Endothelial cell of umbilical vein (primary cell): ENCODE measurements at regions not wholly inside any gene's neighbourhood (a gene's known extent, or its start where the extent isn't known, plus 50 kb on each side); places are given as distances from the start of the nearest gene placed in this dataset.
"Not testable (repeated sequence)": the region's sequence is repeated elsewhere in the genome, so short reads cannot be mapped to it uniquely, and the experiment has no call there.

ENCODE experiments used
- BruUV-seq: library from RNA; stranded (reverse); fragments of 400-500 nt; replicated peaks from 2 replicates; lab custom pipeline; 2021; lab: Mats Ljungman, UMichigan
- CTCF ChIA-PET: fragments of 300-600, 350-600 bp; sonication (Branson Sonifier 250); formaldehyde crosslinking; loops from one replicate; lab custom pipeline; 2021; ENCODE audit warnings: antibody characterized with exemption, inconsistent platforms; lab: Charles Lee
- POLR2A ChIA-PET: fragments of 300-600, 350-600 bp; sonication (Branson Sonifier 250); formaldehyde crosslinking; loops from one replicate; lab custom pipeline; 2021; ENCODE audit warnings: antibody characterized with exemption, inconsistent platforms; lab: Charles Lee
- DNase-seq: peaks from one replicate; pipeline ENCODE4 v3.0.0-alpha.2; 2011; ENCODE audit warnings: low read depth, low spot score
- FAIRE-seq: peaks from 2 replicates; lab custom pipeline; 2011; peaks lifted over from hg19 to GRCh38; lab: Jason Lieb, UNC
- H2AFZ ChIP-seq: 2 replicates; pipeline ENCODE4 v1.6.0; 2012; ENCODE audit warnings: low read depth, low read length, control low read depth, inconsistent platforms
- H3K27ac ChIP-seq: 2 replicates; pipeline ENCODE4 v1.5.1; 2011; ENCODE audit warnings: low read depth, mild to moderate bottlenecking, control low read depth, low read length, moderate library complexity; ENCODE audit not compliant: insufficient read depth
- H3K27me3 ChIP-seq, 2 experiments: 2 replicates each; pipeline versions ENCODE4 v1.6.0 to v1.6.1; 2011; ENCODE audit warnings: low read length in 2 of 2, mixed read lengths in 1 of 2; ENCODE audit not compliant: control insufficient read depth in 2 of 2, insufficient read depth in 2 of 2
- H3K36me3 ChIP-seq, 2 experiments: 2 replicates in 1 of 2; 3 replicates in 1 of 2; pipeline ENCODE4 v1.5.1; 2011; ENCODE audit warnings: low read length in 2 of 2, mild to moderate bottlenecking in 1 of 2, moderate library complexity in 1 of 2; ENCODE audit not compliant: control insufficient read depth in 2 of 2, insufficient read depth in 2 of 2; ENCODE audit errors: extremely low read depth in 1 of 2
- H3K4me1 ChIP-seq: 3 replicates; pipeline ENCODE4 v1.5.1; 2011; ENCODE audit warnings: mild to moderate bottlenecking, low read length; ENCODE audit not compliant: control insufficient read depth, insufficient read depth; ENCODE audit errors: extremely low read depth
- H3K4me2 ChIP-seq: 2 replicates; pipeline ENCODE4 v1.6.1; 2011; ENCODE audit warnings: low read length, control low read depth, mixed read lengths; ENCODE audit not compliant: insufficient read depth
- H3K4me3 ChIP-seq, 3 experiments: fragments of 200-600 bp in 1 of 3; sonication (generic), shearing (Covaris generic) in 1 of 3; replicated peaks in 1 of 3; 2 replicates each; pipeline ENCODE4 v1.5.1; 2011 to 2016; ENCODE audit warnings: control low read depth in 3 of 3, low read length in 3 of 3, mild to moderate bottlenecking in 2 of 3, inconsistent platforms in 1 of 3, low read depth in 1 of 3, moderate library complexity in 1 of 3; ENCODE audit not compliant: insufficient read depth in 1 of 3
- H3K79me2 ChIP-seq: 2 replicates; pipeline ENCODE4 v1.6.0; 2012; ENCODE audit warnings: low read length, inconsistent platforms; ENCODE audit not compliant: control insufficient read depth, insufficient read depth
- H3K9ac ChIP-seq: replicated peaks from 2 replicates; pipeline ENCODE3; 2011; ENCODE audit warnings: low read length, control low read depth; ENCODE audit not compliant: insufficient read depth; ENCODE audit errors: extremely low read depth
- H3K9me1 ChIP-seq: replicated peaks from 3 replicates; pipeline ENCODE4 v1.6.0; 2011; ENCODE audit warnings: mild to moderate bottlenecking, low read length; ENCODE audit not compliant: control insufficient read depth, insufficient read depth; ENCODE audit errors: extremely low read depth
- H3K9me3 ChIP-seq: replicated peaks from 2 replicates; pipeline ENCODE4 v1.5.1; 2012; ENCODE audit warnings: low read length, inconsistent platforms; ENCODE audit not compliant: control insufficient read depth, insufficient read depth
- H4K20me1 ChIP-seq: replicated peaks from 2 replicates; pipeline ENCODE3; 2011; ENCODE audit warnings: mild to moderate bottlenecking, low read length; ENCODE audit not compliant: control insufficient read depth, insufficient read depth; ENCODE audit errors: extremely low read depth
- EZH2 ChIP-seq: IDR thresholded peaks from 2 replicates; pipeline ENCODE4 v1.6.1; 2012; ENCODE audit warnings: borderline replicate concordance, low read depth, mild to moderate bottlenecking, moderate library complexity, low read length, inconsistent platforms; ENCODE audit not compliant: severe bottlenecking
- FOS ChIP-seq: IDR thresholded peaks from 2 replicates; pipeline ENCODE4 v1.6.1; 2011; ENCODE audit warnings: mild to moderate bottlenecking, low read length, moderate library complexity, borderline replicate concordance; ENCODE audit not compliant: insufficient read depth
- GATA2 ChIP-seq: IDR thresholded peaks from 2 replicates; pipeline ENCODE4 v1.7.0; 2011; ENCODE audit warnings: low read depth, mild to moderate bottlenecking, moderate library complexity, mixed read lengths, low read length; ENCODE audit not compliant: insufficient read length, insufficient read depth
- JUN ChIP-seq: IDR thresholded peaks from 2 replicates; pipeline ENCODE4 v1.6.1; 2011; ENCODE audit warnings: borderline replicate concordance, low read depth; ENCODE audit not compliant: insufficient read length, insufficient read depth
- MYC ChIP-seq: IDR thresholded peaks from one replicate; pipeline ENCODE4 v1.6.1; 2011; ENCODE audit warnings: mild to moderate bottlenecking, low read depth, low read length
- POLR2A ChIP-seq: IDR thresholded peaks from 2 replicates; pipeline ENCODE4 v1.6.1; 2012; ENCODE audit warnings: low read depth, mild to moderate bottlenecking, control low read depth, low read length
- POLR2AphosphoS5 ChIP-seq: IDR thresholded peaks from 2 replicates; pipeline ENCODE4 v1.6.1; 2012; ENCODE audit warnings: low read depth, mild to moderate bottlenecking, control low read depth, low read length, moderate library complexity; ENCODE audit not compliant: insufficient read depth
- dilution Hi-C: fragments of 300-500 bp; cut with MboI; formaldehyde crosslinking; loops from one replicate; pipeline ENCODE4 v1.15.0; 2019; ENCODE audit warnings: low sequenced_read_pairs; ENCODE audit not compliant: extremely low pct_ligation_motif_present
- intact Hi-C: fragments of 100-400 bp; cut with micrococcal nuclease; formaldehyde crosslinking; loops from one replicate; pipeline ENCODE4 v1.10.0; 2022
- TF ChIP-seq, protein P1 (sequence below), 2 donors: IDR thresholded peaks; 1 replicate in 1 of 2; 2 replicates in 1 of 2; pipeline ENCODE4 v1.5.1; 2011; ENCODE audit warnings: low read length in 2 of 2, mild to moderate bottlenecking in 2 of 2, moderate library complexity in 2 of 2, control low read depth in 1 of 2, inconsistent platforms in 1 of 2, low read depth in 1 of 2; ENCODE audit not compliant: insufficient read depth in 1 of 2; ENCODE audit errors: extremely low read depth in 1 of 2
- TF ChIP-seq, protein P2 (sequence below): IDR thresholded peaks from 2 replicates; pipeline ENCODE4 v1.6.1; 2011; ENCODE audit not compliant: insufficient read depth, insufficient read length

DNA sequence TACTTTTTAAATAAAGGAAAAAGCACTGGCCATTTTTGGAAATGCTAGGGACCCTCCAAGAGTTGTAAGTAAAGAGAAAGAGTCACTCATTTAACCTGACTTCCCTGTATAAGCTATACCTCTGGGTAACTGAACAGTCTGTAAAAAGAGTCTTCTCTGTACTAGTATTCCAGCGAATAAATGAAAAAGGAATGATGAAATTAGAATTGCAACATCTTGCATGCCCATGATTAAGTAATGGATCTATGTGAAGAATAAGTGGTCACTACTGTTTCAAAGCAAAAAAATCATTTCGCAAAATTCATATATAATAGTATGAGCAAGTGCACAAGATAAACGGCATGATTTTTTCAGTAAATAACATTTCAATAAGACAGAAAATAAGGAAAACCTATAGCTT lies 116.8 kb downstream of the ZFAND4 start:
- BruUV-seq, result no TSS peak
- no peaks in the 10 kb centered on the region for H3K27me3 ChIP-seq
- H3K79me2 ChIP-seq, result no peaks in the 10 kb centered on the region
- H3K4me2 ChIP-seq, result no peak overlapping the region
- no peak for FAIRE-seq
- H3K9me3 ChIP-seq, result no peaks in the 10 kb centered on the region
- H4K20me1 ChIP-seq, result no peaks in the 10 kb centered on the region
- ChIA-PET POLR2A (no interaction called here), CTCF (no interaction called here)
- no peak for DNase-seq
- H3K27ac ChIP-seq, result no peak overlapping the region
- H3K4me1 ChIP-seq, result peaks cover 36% of the 10 kb centered on the region
- no peak for TF ChIP-seq MYC
- no peak for TF ChIP-seq EZH2
- TF ChIP-seq POLR2A, result no peak
- no peak for TF ChIP-seq JUN
- TF ChIP-seq POLR2AphosphoS5, result no peak
- TF ChIP-seq, protein P1, sequence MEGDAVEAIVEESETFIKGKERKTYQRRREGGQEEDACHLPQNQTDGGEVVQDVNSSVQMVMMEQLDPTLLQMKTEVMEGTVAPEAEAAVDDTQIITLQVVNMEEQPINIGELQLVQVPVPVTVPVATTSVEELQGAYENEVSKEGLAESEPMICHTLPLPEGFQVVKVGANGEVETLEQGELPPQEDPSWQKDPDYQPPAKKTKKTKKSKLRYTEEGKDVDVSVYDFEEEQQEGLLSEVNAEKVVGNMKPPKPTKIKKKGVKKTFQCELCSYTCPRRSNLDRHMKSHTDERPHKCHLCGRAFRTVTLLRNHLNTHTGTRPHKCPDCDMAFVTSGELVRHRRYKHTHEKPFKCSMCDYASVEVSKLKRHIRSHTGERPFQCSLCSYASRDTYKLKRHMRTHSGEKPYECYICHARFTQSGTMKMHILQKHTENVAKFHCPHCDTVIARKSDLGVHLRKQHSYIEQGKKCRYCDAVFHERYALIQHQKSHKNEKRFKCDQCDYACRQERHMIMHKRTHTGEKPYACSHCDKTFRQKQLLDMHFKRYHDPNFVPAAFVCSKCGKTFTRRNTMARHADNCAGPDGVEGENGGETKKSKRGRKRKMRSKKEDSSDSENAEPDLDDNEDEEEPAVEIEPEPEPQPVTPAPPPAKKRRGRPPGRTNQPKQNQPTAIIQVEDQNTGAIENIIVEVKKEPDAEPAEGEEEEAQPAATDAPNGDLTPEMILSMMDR (IDR thresholded peaks at IDR 0.05; ENCODE audit: extremely low read depth in 1 of 2, insufficient read depth in 1 of 2, low read depth in 1 of 2, low read length in 2 of 2), result no peak
- no peak for TF ChIP-seq GATA2
- no peak for TF ChIP-seq FOS
- TF ChIP-seq, protein P2, sequence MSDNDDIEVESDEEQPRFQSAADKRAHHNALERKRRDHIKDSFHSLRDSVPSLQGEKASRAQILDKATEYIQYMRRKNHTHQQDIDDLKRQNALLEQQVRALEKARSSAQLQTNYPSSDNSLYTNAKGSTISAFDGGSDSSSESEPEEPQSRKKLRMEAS, result no peak
- no peaks in the 10 kb centered on the region for H3K9me1 ChIP-seq
- no peak overlapping the region for H3K4me3 ChIP-seq
- dilution Hi-C loops, result no loop called here
- intact Hi-C loops, result loop anchor here (2.0 kb wide), 1 partner anchor 27 kb away; no protein-coding TSS in a partner anchor
- H2AFZ ChIP-seq, result no peak overlapping the region
- no peak overlapping the region for H3K9ac ChIP-seq
- no peaks in the 10 kb centered on the region for H3K36me3 ChIP-seq

DNA sequence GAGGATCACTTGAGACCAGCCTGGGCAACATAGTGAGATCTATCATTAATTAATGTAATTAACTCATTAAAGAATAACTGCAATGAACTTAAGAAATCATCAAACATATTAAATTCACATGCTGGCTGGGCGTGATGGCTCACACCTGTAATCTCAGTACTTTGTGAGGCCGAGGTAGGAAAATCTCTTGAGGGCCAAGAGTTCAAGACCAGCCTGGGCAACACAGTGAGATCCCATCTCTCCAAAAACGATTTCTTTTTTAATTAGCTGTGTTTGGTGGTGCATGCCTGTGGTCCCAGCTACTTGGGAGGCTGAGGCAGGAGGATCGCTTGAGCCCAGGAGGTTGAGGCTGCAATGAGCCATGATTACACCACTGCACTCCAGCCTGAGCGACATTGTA lies 117.2 kb downstream of the ZFAND4 start:
- H3K4me1 ChIP-seq, result peaks cover 41% of the 10 kb centered on the region
- BruUV-seq, H4K20me1 ChIP-seq, H3K4me2 ChIP-seq, H3K9me3 ChIP-seq, DNase-seq, H3K79me2 ChIP-seq, H2AFZ ChIP-seq, CTCF ChIA-PET, H3K27me3 ChIP-seq, POLR2A ChIA-PET, intact Hi-C loops, H3K4me3 ChIP-seq, H3K27ac ChIP-seq, H3K9me1 ChIP-seq, H3K36me3 ChIP-seq, dilution Hi-C loops, FAIRE-seq, H3K9ac ChIP-seq: not testable (repeated sequence)
